Subcutaneous abdominal adipose tissue (tissue), 5 donors: ENCODE measurements at regions not wholly inside any gene's neighbourhood (a gene's known extent, or its start where the extent isn't known, plus 50 kb on each side); places are given as distances from the start of the nearest gene placed in this dataset.

Experiments
- H3K27ac ChIP-seq: one replicate; pipeline ENCODE4 v1.7.0; 2013; ENCODE audit warnings: low read depth, mild to moderate bottlenecking, inconsistent platforms, low read length, moderate library complexity
- H3K27me3 ChIP-seq, 5 donors: one replicate each; pipeline ENCODE4 v1.7.0; 2013; ENCODE audit warnings: low read length in 5 of 5, inconsistent platforms in 1 of 5; ENCODE audit not compliant: control insufficient read depth in 5 of 5, insufficient read depth in 4 of 5
- H3K36me3 ChIP-seq, 5 donors: one replicate each; pipeline ENCODE4 v1.7.0; 2013; ENCODE audit warnings: low read length in 5 of 5; ENCODE audit not compliant: control insufficient read depth in 5 of 5, insufficient read depth in 5 of 5
- H3K4me1 ChIP-seq, 5 donors: one replicate each; pipeline ENCODE4 v1.7.0; 2013; ENCODE audit warnings: low read length in 5 of 5, mild to moderate bottlenecking in 3 of 5, moderate library complexity in 1 of 5; ENCODE audit not compliant: control insufficient read depth in 5 of 5, insufficient read depth in 5 of 5
- H3K4me3 ChIP-seq, 5 donors: one replicate each; pipeline ENCODE4 v1.7.0; 2013; ENCODE audit warnings: low read length in 5 of 5, low read depth in 1 of 5
- H3K9ac ChIP-seq, 5 donors: one replicate each; pipeline ENCODE4 v1.7.0; 2013; ENCODE audit warnings: low read length in 5 of 5, mild to moderate bottlenecking in 4 of 5, moderate library complexity in 3 of 5
- H3K9me3 ChIP-seq, 5 donors: one replicate each; pipeline ENCODE4 v1.7.0; 2013; ENCODE audit warnings: low read length in 5 of 5; ENCODE audit not compliant: control insufficient read depth in 5 of 5
- donor health status: healthy.
- donor health status: healthy.
- donor health status: healthy.
- donor health status: healthy.
- donor health status: healthy.

GRCh38 chr1:238265866-238266265, 375.1 kb upstream of the ZP4 start:
- Histone ChIP-seq H3K4me3 (no peak overlapping the region), H3K9ac (no peak overlapping the region), H3K9me3 (no peaks in the 10 kb centered on the region), H3K27me3 (no peaks in the 10 kb centered on the region), H3K4me1 (no peaks in the 10 kb centered on the region), H3K27ac (no peak overlapping the region), H3K36me3 (no peaks in the 10 kb centered on the region)

DNA sequence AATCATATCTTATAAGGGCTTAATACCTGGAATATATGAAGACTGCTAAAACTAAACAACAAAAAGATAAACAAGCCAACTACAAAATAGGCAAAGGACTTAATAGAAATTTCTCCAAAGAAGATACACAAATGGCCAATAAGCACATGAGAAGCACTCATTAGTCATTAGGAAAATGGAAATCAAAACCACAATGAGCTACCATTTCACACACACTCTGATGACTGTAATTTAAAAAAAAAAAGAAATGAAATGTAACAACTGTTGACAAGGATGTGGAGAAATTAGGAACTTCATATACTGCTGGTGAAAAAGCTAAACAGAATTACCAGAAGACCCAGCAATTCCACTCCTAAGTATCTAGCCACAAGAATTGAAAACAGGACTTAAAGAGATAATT, 374.2 kb upstream of the ZP4 start:
- Histone ChIP-seq H3K36me3 (no peaks in the 10 kb centered on the region), H3K4me3 (no peak overlapping the region), H3K27ac (no peak overlapping the region), H3K9ac (no peak overlapping the region), H3K27me3 (no peaks in the 10 kb centered on the region), H3K4me1 (no peaks in the 10 kb centered on the region), H3K9me3 (no peaks in the 10 kb centered on the region)

DNA sequence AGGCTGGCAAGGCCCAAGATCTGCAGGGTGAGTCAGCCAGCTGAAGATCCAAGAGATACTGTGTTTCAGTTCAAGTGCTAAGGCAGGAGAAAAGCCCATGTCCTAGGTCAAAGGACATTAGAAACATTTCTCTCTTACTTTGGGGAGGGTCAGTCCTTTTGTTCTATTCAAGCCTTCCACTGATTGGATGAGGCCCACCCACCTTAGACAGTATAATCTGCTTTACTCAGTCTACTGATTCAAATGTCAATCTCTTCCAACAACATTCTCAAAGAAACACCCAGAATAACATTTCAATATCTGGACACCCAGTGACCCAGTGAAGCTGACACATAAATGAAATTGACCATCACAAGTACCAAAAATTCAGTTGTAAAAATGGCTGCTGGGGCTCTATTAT, 367.8 kb upstream of the ZP4 start:
- Histone ChIP-seq H3K9me3 (no peaks in the 10 kb centered on the region), H3K4me3 (no peak overlapping the region), H3K4me1 (no peaks in the 10 kb centered on the region), H3K27me3 (no peaks in the 10 kb centered on the region), H3K36me3 (no peaks in the 10 kb centered on the region), H3K27ac (no peak overlapping the region), H3K9ac (no peak overlapping the region)

DNA sequence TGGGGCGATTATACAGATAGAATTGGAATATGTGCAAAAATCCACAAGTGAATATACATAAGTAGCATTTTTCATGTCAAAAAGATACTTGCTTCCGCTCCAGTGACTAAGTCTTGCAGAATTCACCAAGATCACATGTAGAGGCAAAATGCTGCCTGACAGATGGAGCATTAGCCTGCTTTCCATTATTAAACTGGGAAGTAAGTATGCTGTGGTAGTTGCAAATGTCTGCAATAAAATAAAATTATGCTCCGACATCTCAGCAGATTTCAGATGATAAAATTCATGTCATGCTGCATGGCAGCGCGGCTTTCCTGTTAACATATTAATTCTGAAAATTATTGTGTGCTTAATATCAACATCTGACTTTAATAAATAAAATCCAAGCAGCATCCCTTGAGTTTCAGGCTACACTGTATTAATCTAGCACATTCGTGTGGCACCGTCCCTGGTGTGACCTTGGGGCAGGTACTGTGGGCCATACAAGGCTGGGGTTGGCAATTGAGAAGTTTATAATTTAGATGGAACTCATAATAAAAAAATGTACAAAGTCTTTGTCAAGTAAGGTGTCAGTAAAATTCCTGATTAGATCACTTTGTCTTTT, 366.4 kb upstream of the ZP4 start:
- H3K4me1 ChIP-seq = no peaks in the 10 kb centered on the region
- H3K4me3 ChIP-seq = no peak overlapping the region
- no peak overlapping the region for H3K9ac ChIP-seq
- H3K27ac ChIP-seq = no peak overlapping the region
- H3K9me3 ChIP-seq = no peaks in the 10 kb centered on the region
- H3K36me3 ChIP-seq = no peaks in the 10 kb centered on the region
- H3K27me3 ChIP-seq = no peaks in the 10 kb centered on the region

- Histone ChIP-seq H3K4me1 (no peaks in the 10 kb centered on the region), H3K27ac (no peak overlapping the region), H3K36me3 (no peaks in the 10 kb centered on the region), H3K9ac (no peak overlapping the region), H3K9me3 (no peaks in the 10 kb centered on the region), H3K4me3 (no peak overlapping the region), H3K27me3 (no peaks in the 10 kb centered on the region)
Measured at GRCh38 chr1:238254935-238255334, 364.2 kb upstream of the ZP4 start.

- Histone ChIP-seq H3K9ac (no peak overlapping the region), H3K36me3 (no peaks in the 10 kb centered on the region), H3K4me3 (no peak overlapping the region), H3K27me3 (no peaks in the 10 kb centered on the region), H3K27ac (no peak overlapping the region), H3K4me1 (no peaks in the 10 kb centered on the region), H3K9me3 (no peaks in the 10 kb centered on the region)
Measured at GRCh38 chr1:238252033-238252802, 361.5 kb upstream of the ZP4 start.

DNA sequence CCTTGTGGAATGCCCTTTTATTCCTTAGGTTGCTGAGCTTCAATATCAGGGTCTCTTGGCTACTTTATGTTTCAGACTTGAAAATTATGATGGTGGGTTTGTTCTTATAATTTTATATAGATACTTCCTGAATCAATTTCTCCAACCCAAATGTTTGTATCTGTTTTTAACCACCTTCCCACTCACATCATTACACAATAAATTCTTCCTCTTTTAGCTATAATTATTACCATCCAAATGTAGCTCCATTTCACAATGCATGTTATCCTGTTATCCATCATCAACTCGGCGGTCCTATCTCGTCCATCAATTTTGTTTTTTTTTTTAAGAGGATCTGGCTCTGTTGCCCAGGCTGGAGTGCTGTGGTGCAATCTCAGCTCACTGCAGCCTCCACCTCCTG, 357.6 kb upstream of the ZP4 start:
- H3K27ac ChIP-seq = no peak overlapping the region
- no peaks in the 10 kb centered on the region for H3K27me3 ChIP-seq

DNA sequence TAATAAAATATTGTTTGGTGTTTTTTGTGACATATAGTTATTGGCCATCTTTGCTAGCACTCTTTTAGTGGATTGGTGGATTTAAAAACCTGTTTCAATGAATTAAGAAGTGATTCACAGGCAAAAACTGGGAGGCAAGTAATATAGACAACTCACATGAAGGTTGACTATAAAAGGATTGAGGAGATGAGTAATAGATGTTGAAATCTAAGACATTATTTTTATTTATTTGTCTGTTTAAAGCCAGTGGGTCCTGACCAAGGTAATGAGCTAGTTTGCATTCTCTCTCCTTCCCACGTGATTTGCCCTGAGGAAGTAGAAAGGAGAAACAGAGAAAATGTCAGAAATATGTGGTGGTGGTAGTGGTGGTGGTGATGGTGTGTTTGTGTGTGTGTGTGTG, 351.5 kb upstream of the ZP4 start:
- H3K27ac ChIP-seq = no peak overlapping the region
- H3K9ac ChIP-seq = no peak overlapping the region
- no peaks in the 10 kb centered on the region for H3K27me3 ChIP-seq
- no peaks in the 10 kb centered on the region for H3K36me3 ChIP-seq
- no peaks in the 10 kb centered on the region for H3K9me3 ChIP-seq
- H3K4me1 ChIP-seq = no peaks in the 10 kb centered on the region
- no peak overlapping the region for H3K4me3 ChIP-seq

More for the DNA sequence above, 357.6 kb upstream of the ZP4 start:
- Histone ChIP-seq H3K9ac (no peak overlapping the region), H3K9me3 (no peaks in the 10 kb centered on the region), H3K36me3 (no peaks in the 10 kb centered on the region), H3K4me1 (no peaks in the 10 kb centered on the region), H3K4me3 (no peak overlapping the region)

- H3K27me3 ChIP-seq = no peaks in the 10 kb centered on the region
- no peak overlapping the region for H3K4me3 ChIP-seq
- no peaks in the 10 kb centered on the region for H3K36me3 ChIP-seq
- H3K27ac ChIP-seq = no peak overlapping the region
- no peaks in the 10 kb centered on the region for H3K4me1 ChIP-seq
- H3K9me3 ChIP-seq = no peaks in the 10 kb centered on the region
- no peak overlapping the region for H3K9ac ChIP-seq
Measured at GRCh38 chr1:238241607-238242006, 350.9 kb upstream of the ZP4 start.

GRCh38 chr1:238239343-238239742, 348.6 kb upstream of the ZP4 start:
- no peak overlapping the region for H3K27ac ChIP-seq
- H3K27me3 ChIP-seq = no peaks in the 10 kb centered on the region
- H3K9ac ChIP-seq = no peak overlapping the region
- no peak overlapping the region for H3K4me3 ChIP-seq
- peaks cover 0 to 16% (median 11%) of the 10 kb centered on the region in 5 donors for H3K4me1 ChIP-seq
- no peaks in the 10 kb centered on the region for H3K36me3 ChIP-seq
- peaks cover 0 to 5% (median 0%) of the 10 kb centered on the region in 5 donors for H3K9me3 ChIP-seq
